Liver (tissue), 8 donors: ENCODE measurements at regions not wholly inside any gene's neighbourhood (a gene's known extent, or its start where the extent isn't known, plus 50 kb on each side); places are given as distances from the start of the nearest gene placed in this dataset.

Experiments
- DNase-seq: peaks from one replicate; pipeline ENCODE4 v3.0.0-alpha.2; 2017; ENCODE audit warnings: low spot score
- H3K27ac ChIP-seq, 2 donors: one replicate each; pipeline ENCODE4 v1.7.0; 2013; ENCODE audit warnings: inconsistent platforms in 2 of 2, low read length in 2 of 2, control low read depth in 1 of 2, low read depth in 1 of 2, mild to moderate bottlenecking in 1 of 2
- H3K27me3 ChIP-seq, 4 donors: one replicate each; pipeline versions ENCODE4 v1.6.1 to v1.7.0; 2013; ENCODE audit warnings: low read length in 3 of 4, inconsistent platforms in 1 of 4, mild to moderate bottlenecking in 1 of 4, moderate library complexity in 1 of 4; ENCODE audit not compliant: control insufficient read depth in 4 of 4, insufficient read depth in 4 of 4
- H3K36me3 ChIP-seq, 4 donors: one replicate each; pipeline versions ENCODE4 v1.6.1 to v1.7.0; 2013; ENCODE audit warnings: low read length in 3 of 4, mild to moderate bottlenecking in 3 of 4, low read depth in 1 of 4, moderate library complexity in 1 of 4; ENCODE audit not compliant: control insufficient read depth in 4 of 4, insufficient read depth in 3 of 4
- H3K4me1 ChIP-seq, 4 donors: one replicate each; pipeline versions ENCODE4 v1.6.1 to v1.7.0; 2013; ENCODE audit warnings: low read length in 3 of 4, mild to moderate bottlenecking in 3 of 4, moderate library complexity in 1 of 4; ENCODE audit not compliant: control insufficient read depth in 4 of 4, insufficient read depth in 4 of 4
- H3K4me3 ChIP-seq, 3 donors: one replicate each; pipeline versions ENCODE4 v1.6.1 to v1.7.0; 2013; ENCODE audit warnings: low read length in 3 of 3, control low read depth in 1 of 3, low read depth in 1 of 3, mild to moderate bottlenecking in 1 of 3
- H3K9ac ChIP-seq, 2 donors: one replicate each; pipeline ENCODE4 v1.7.0; 2013; ENCODE audit warnings: low read length in 2 of 2, mild to moderate bottlenecking in 2 of 2, moderate library complexity in 2 of 2, control low read depth in 1 of 2, low read depth in 1 of 2
- H3K9me3 ChIP-seq, 4 donors: one replicate each; pipeline versions ENCODE4 v1.6.1 to v1.7.0; 2013; ENCODE audit warnings: low read length in 3 of 4; ENCODE audit not compliant: control insufficient read depth in 4 of 4
- ATF3 ChIP-seq: IDR thresholded peaks from 2 replicates; pipeline ENCODE4 v1.6.1; 2016; ENCODE audit warnings: antibody characterized with exemption
- CTCF ChIP-seq: fragments of 150-350 bp; IDR thresholded peaks from 2 replicates; pipeline ENCODE4 v1.5.1; 2017; ENCODE audit warnings: improper control_type of control experiment, low read depth, low read length; ENCODE audit not compliant: missing input control
- EGR1 ChIP-seq, 2 donors: IDR thresholded peaks; 2 replicates each; pipeline ENCODE4 v1.6.1; 2016 to 2018; ENCODE audit warnings: antibody characterized with exemption in 2 of 2, low read depth in 2 of 2
- FOXA1 ChIP-seq: IDR thresholded peaks from 2 replicates; pipeline ENCODE4 v1.6.1; 2016; ENCODE audit warnings: antibody characterized with exemption
- FOXA2 ChIP-seq: IDR thresholded peaks from 2 replicates; pipeline ENCODE4 v1.6.1; 2016; ENCODE audit warnings: antibody characterized with exemption
- GABPA ChIP-seq, 2 donors: IDR thresholded peaks in 1 of 2; conservative IDR thresholded peaks in 1 of 2; 2 replicates each; pipeline ENCODE4 v1.6.1; 2016; ENCODE audit warnings: antibody characterized with exemption in 2 of 2, mild to moderate bottlenecking in 1 of 2, moderate library complexity in 1 of 2
- HNF4A ChIP-seq, 2 donors: conservative IDR thresholded peaks; 2 replicates each; pipeline ENCODE4 v1.6.1; 2016; ENCODE audit warnings: antibody characterized with exemption in 2 of 2, mild to moderate bottlenecking in 2 of 2
- HNF4G ChIP-seq: IDR thresholded peaks from 2 replicates; pipeline ENCODE4 v1.6.1; 2016; ENCODE audit warnings: antibody characterized with exemption
- JUND ChIP-seq, 2 donors: IDR thresholded peaks; 2 replicates each; pipeline ENCODE4 v1.6.1; 2016; ENCODE audit warnings: antibody characterized with exemption in 2 of 2
- NR2F2 ChIP-seq: IDR thresholded peaks from 2 replicates; pipeline ENCODE4 v1.6.1; 2016; ENCODE audit warnings: antibody characterized with exemption
- RAD21 ChIP-seq, 2 donors: IDR thresholded peaks; 2 replicates each; pipeline ENCODE4 v1.6.1; 2016; ENCODE audit warnings: antibody characterized with exemption in 2 of 2, mild to moderate bottlenecking in 2 of 2
- RXRA ChIP-seq, 2 donors: IDR thresholded peaks; 2 replicates each; pipeline ENCODE4 v1.6.1; 2017 to 2018; ENCODE audit warnings: antibody characterized with exemption in 2 of 2, mild to moderate bottlenecking in 1 of 2
- SP1 ChIP-seq: IDR thresholded peaks from 2 replicates; pipeline ENCODE4 v1.6.1; 2018; ENCODE audit warnings: antibody characterized with exemption, mild to moderate bottlenecking
- TAF1 ChIP-seq: conservative IDR thresholded peaks from 2 replicates; pipeline ENCODE4 v1.6.1; 2016; ENCODE audit warnings: antibody characterized with exemption, mild to moderate bottlenecking
- WGBS: extraction: QIAGEN DNeasy Blood & Tissue Kit; methylation state at CpG from one replicate; pipeline ENCODE4 v1.1.7; 2013; 5-methylcytosine and 5-hydroxymethylcytosine counted together
- TF ChIP-seq, protein P1 (sequence below): IDR thresholded peaks from 2 replicates; pipeline ENCODE4 v1.6.1; 2016; ENCODE audit warnings: antibody characterized with exemption, mild to moderate bottlenecking
- TF ChIP-seq, protein P2 (sequence below): IDR thresholded peaks from 2 replicates; pipeline ENCODE4 v1.6.1; 2016; ENCODE audit warnings: antibody characterized with exemption
- TF ChIP-seq, protein P3 (sequence below): IDR thresholded peaks from 2 replicates; pipeline ENCODE4 v1.6.1; 2016; ENCODE audit warnings: antibody characterized with exemption
- donor health status: healthy.
- donor health status: healthy.
- donor health status: healthy.
- donor health status: healthy.
- donor health status: healthy.

DNA sequence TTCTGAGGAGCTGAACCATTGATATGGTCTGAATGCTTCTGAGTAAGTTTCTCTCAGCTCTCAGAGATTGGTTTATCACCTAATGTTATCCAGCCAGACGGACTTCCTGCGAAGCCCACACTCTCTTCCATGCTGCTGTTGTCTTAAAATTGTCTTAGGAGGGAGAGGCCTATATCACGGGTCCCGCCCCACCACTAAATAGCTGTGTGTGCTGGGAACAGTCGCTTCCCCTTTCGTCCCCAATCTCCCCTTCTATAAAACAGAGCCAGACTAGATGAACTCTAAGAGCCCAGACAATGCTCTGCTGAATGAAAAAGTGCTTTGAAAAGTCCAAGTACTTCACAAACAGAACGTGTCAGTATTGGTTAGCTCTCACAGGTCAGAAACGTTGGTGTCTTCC is 81.4 kb upstream of the AKIP1 start:
- Histone ChIP-seq H3K9ac (no peak overlapping the region), H3K36me3 (no peaks in the 10 kb centered on the region), H3K4me1 (no peaks in the 10 kb centered on the region), H3K9me3 (no peaks in the 10 kb centered on the region), H3K27me3 (peaks cover 0 to 2% (median 0%) of the 10 kb centered on the region in 4 donors), H3K27ac (no peak overlapping the region), H3K4me3 (no peak overlapping the region)
- DNase-seq: no peak
- TF ChIP-seq, protein P1, sequence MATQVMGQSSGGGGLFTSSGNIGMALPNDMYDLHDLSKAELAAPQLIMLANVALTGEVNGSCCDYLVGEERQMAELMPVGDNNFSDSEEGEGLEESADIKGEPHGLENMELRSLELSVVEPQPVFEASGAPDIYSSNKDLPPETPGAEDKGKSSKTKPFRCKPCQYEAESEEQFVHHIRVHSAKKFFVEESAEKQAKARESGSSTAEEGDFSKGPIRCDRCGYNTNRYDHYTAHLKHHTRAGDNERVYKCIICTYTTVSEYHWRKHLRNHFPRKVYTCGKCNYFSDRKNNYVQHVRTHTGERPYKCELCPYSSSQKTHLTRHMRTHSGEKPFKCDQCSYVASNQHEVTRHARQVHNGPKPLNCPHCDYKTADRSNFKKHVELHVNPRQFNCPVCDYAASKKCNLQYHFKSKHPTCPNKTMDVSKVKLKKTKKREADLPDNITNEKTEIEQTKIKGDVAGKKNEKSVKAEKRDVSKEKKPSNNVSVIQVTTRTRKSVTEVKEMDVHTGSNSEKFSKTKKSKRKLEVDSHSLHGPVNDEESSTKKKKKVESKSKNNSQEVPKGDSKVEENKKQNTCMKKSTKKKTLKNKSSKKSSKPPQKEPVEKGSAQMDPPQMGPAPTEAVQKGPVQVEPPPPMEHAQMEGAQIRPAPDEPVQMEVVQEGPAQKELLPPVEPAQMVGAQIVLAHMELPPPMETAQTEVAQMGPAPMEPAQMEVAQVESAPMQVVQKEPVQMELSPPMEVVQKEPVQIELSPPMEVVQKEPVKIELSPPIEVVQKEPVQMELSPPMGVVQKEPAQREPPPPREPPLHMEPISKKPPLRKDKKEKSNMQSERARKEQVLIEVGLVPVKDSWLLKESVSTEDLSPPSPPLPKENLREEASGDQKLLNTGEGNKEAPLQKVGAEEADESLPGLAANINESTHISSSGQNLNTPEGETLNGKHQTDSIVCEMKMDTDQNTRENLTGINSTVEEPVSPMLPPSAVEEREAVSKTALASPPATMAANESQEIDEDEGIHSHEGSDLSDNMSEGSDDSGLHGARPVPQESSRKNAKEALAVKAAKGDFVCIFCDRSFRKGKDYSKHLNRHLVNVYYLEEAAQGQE: no peak
- TF ChIP-seq, protein P2, sequence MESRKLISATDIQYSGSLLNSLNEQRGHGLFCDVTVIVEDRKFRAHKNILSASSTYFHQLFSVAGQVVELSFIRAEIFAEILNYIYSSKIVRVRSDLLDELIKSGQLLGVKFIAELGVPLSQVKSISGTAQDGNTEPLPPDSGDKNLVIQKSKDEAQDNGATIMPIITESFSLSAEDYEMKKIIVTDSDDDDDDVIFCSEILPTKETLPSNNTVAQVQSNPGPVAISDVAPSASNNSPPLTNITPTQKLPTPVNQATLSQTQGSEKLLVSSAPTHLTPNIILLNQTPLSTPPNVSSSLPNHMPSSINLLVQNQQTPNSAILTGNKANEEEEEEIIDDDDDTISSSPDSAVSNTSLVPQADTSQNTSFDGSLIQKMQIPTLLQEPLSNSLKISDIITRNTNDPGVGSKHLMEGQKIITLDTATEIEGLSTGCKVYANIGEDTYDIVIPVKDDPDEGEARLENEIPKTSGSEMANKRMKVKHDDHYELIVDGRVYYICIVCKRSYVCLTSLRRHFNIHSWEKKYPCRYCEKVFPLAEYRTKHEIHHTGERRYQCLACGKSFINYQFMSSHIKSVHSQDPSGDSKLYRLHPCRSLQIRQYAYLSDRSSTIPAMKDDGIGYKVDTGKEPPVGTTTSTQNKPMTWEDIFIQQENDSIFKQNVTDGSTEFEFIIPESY: no peak
- TF ChIP-seq FOXA2: no peak
- no peak for TF ChIP-seq GABPA (IDR thresholded peaks at IDR 0.05 in 1 of 2, conservative IDR thresholded peaks at IDR 0.05 in 1 of 2)
- TF ChIP-seq TAF1: no peak
- no peak for TF ChIP-seq EGR1 (IDR thresholded peaks at IDR 0.05; ENCODE audit: low read depth in 2 of 2)
- no peak for TF ChIP-seq ATF3
- TF ChIP-seq RXRA (IDR thresholded peaks at IDR 0.05): no peak
- TF ChIP-seq JUND (IDR thresholded peaks at IDR 0.05): no peak
- no peak for TF ChIP-seq HNF4G
- no peak for TF ChIP-seq FOXA1
- TF ChIP-seq, protein P3, sequence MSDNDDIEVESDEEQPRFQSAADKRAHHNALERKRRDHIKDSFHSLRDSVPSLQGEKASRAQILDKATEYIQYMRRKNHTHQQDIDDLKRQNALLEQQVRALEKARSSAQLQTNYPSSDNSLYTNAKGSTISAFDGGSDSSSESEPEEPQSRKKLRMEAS: no peak
- TF ChIP-seq RAD21 (IDR thresholded peaks at IDR 0.05): no peak
- TF ChIP-seq SP1: no peak
- TF ChIP-seq NR2F2: no peak
- WGBS: 90% methylated on average over 8 of the region's 8 CpGs

- Histone ChIP-seq H3K9ac (no peak overlapping the region), H3K27me3 (peaks cover 0 to 2% (median under 1%) of the 10 kb centered on the region in 4 donors), H3K9me3 (no peaks in the 10 kb centered on the region), H3K4me1 (no peaks in the 10 kb centered on the region), H3K27ac (no peak overlapping the region), H3K36me3 (no peaks in the 10 kb centered on the region), H3K4me3 (no peak overlapping the region)
- no peak for DNase-seq
- WGBS: 83% methylated on average over 3 of the region's 3 CpGs
- TF ChIP-seq RAD21 (IDR thresholded peaks at IDR 0.05) (no peak), JUND (IDR thresholded peaks at IDR 0.05) (no peak), RXRA (IDR thresholded peaks at IDR 0.05) (no peak), HNF4A (conservative IDR thresholded peaks at IDR 0.05) (no peak), SP1 (no peak), HNF4G (no peak), CTCF (no peak), ATF3 (no peak), FOXA1 (no peak), FOXA2 (no peak), GABPA (IDR thresholded peaks at IDR 0.05 in 1 of 2, conservative IDR thresholded peaks at IDR 0.05 in 1 of 2) (no peak)
- TF ChIP-seq, protein P2: no peak
- TF ChIP-seq, protein P1: no peak
- TF ChIP-seq, protein P3: no peak
Measured at GRCh38 chr11:8830641-8831040, 80.3 kb upstream of the AKIP1 start.
